ENCODE measurements at regions not wholly inside any gene's neighbourhood (a gene's known extent, or its start where the extent isn't known, plus 50 kb on each side); places are given as distances from the start of the nearest gene placed in this dataset.

GRCh38 chr2:819121-819520, 131.5 kb upstream of the SNTG2 start:
- Histone ChIP-seq H3K27ac (no peak overlapping the region), H3K9me3 (no peaks in the 10 kb centered on the region), H3K4me3 (no peak overlapping the region), H3K4me1 (no peaks in the 10 kb centered on the region), H3K27me3 (no peaks in the 10 kb centered on the region), H3K36me3 (no peaks in the 10 kb centered on the region)
- TF ChIP-seq CTCF (IDR thresholded peaks at IDR 0.05): no peak
- TF ChIP-seq POLR2AphosphoS5 (IDR thresholded peaks at IDR 0.05; ENCODE audit: insufficient read depth in 1 of 2, low read depth in 1 of 2): no peak
- no peak for TF ChIP-seq POLR2A (IDR thresholded peaks at IDR 0.05)
- intact Hi-C loops (cut with DNase I): no loop called here
- DNase-seq (ENCODE audit: extremely low spot score in 2 of 2): no peak

GRCh38 chr2:817336-818015, 133.2 kb upstream of the SNTG2 start:
- H3K4me1 ChIP-seq: no peaks in the 10 kb centered on the region
- TF ChIP-seq CTCF (IDR thresholded peaks at IDR 0.05): no peak
- TF ChIP-seq POLR2A (IDR thresholded peaks at IDR 0.05): no peak
- TF ChIP-seq POLR2AphosphoS5 (IDR thresholded peaks at IDR 0.05; ENCODE audit: insufficient read depth in 1 of 2, low read depth in 1 of 2): no peak
- H3K36me3 ChIP-seq: no peaks in the 10 kb centered on the region
- intact Hi-C loops (cut with DNase I): no loop called here
- no peak overlapping the region for H3K27ac ChIP-seq
- no peak overlapping the region for H3K4me3 ChIP-seq
- peak in 1 of 2 donors; percentile 74 for DNase-seq (ENCODE audit: extremely low spot score in 2 of 2)
- no peaks in the 10 kb centered on the region for H3K27me3 ChIP-seq
- H3K9me3 ChIP-seq: no peaks in the 10 kb centered on the region

- Histone ChIP-seq H3K27me3 (no peaks in the 10 kb centered on the region), H3K4me1 (no peaks in the 10 kb centered on the region), H3K9me3 (no peaks in the 10 kb centered on the region), H3K36me3 (no peaks in the 10 kb centered on the region), H3K4me3 (no peak overlapping the region), H3K27ac (no peak overlapping the region)
- intact Hi-C loops (cut with DNase I): no loop called here
- TF ChIP-seq POLR2AphosphoS5 (IDR thresholded peaks at IDR 0.05; ENCODE audit: insufficient read depth in 1 of 2, low read depth in 1 of 2) (no peak), CTCF (IDR thresholded peaks at IDR 0.05) (no peak), POLR2A (IDR thresholded peaks at IDR 0.05) (no peak)
- peak in 1 of 2 donors; percentile 31 for DNase-seq (ENCODE audit: extremely low spot score in 2 of 2)
Observed at GRCh38 chr2:816278-816677, 134.4 kb upstream of the SNTG2 start.

GRCh38 chr2:810397-810796, 133.2 kb upstream of the TMEM18 start:
- no peak overlapping the region for H3K27ac ChIP-seq
- H3K9me3 ChIP-seq: no peaks in the 10 kb centered on the region
- no peak overlapping the region for H3K4me3 ChIP-seq
- no peak for DNase-seq (ENCODE audit: extremely low spot score in 2 of 2)
- no peaks in the 10 kb centered on the region for H3K27me3 ChIP-seq
- TF ChIP-seq CTCF (IDR thresholded peaks at IDR 0.05) (no peak), POLR2A (IDR thresholded peaks at IDR 0.05) (no peak)
- intact Hi-C loops (cut with DNase I): no loop called here
- H3K4me1 ChIP-seq: no peaks in the 10 kb centered on the region
- no peaks in the 10 kb centered on the region for H3K36me3 ChIP-seq

GRCh38 chr2:807300-807699, 130.1 kb upstream of the TMEM18 start:
- Histone ChIP-seq H3K36me3 (no peaks in the 10 kb centered on the region), H3K27ac (no peak overlapping the region), H3K4me1 (no peaks in the 10 kb centered on the region), H3K27me3 (no peaks in the 10 kb centered on the region), H3K4me3 (no peak overlapping the region), H3K9me3 (no peaks in the 10 kb centered on the region)
- intact Hi-C loops (cut with DNase I): no loop called here
- TF ChIP-seq CTCF (IDR thresholded peaks at IDR 0.05) (no peak), POLR2A (IDR thresholded peaks at IDR 0.05) (no peak), POLR2AphosphoS5 (IDR thresholded peaks at IDR 0.05; ENCODE audit: insufficient read depth in 1 of 2, low read depth in 1 of 2) (no peak)
- DNase-seq (ENCODE audit: extremely low spot score in 2 of 2): no peak
